NOMO-1 (cell line): ENCODE measurements at regions not wholly inside any gene's neighbourhood (a gene's known extent, or its start where the extent isn't known, plus 50 kb on each side); places are given as distances from the start of the nearest gene placed in this dataset.
"Not testable (repeated sequence)": the region's sequence is repeated elsewhere in the genome, so short reads cannot be mapped to it uniquely, and the experiment has no call there.

Experiments
- DNase-seq, 2 experiments: peaks; one replicate each; lab custom pipeline; 2025; ENCODE audit not compliant: unreplicated experiment in 2 of 2; lab: John Stamatoyannopoulos, UW

- DNase-seq = no peak
Observed at GRCh38 chr22:23397613-23398567, 182.2 kb downstream of the IGLL1 start.

GRCh38 chr22:23397008-23397612, 183.0 kb downstream of the IGLL1 start:
- DNase-seq = no peak

- DNase-seq = no peak
Observed at GRCh38 chr22:23396362-23397007, 183.6 kb downstream of the IGLL1 start.

- DNase-seq = no peak
Observed at GRCh38 chr22:23395530-23396361, 184.3 kb downstream of the IGLL1 start.

GRCh38 chr22:23394525-23395326, 185.4 kb downstream of the IGLL1 start:
- DNase-seq = no peak

- no peak for DNase-seq
Observed at GRCh38 chr22:23393721-23394320, 186.3 kb downstream of the IGLL1 start.

GRCh38 chr22:23393199-23393598, 186.9 kb downstream of the IGLL1 start:
- not testable (repeated sequence) for DNase-seq

GRCh38 chr22:23392420-23393121, 187.5 kb downstream of the IGLL1 start:
- DNase-seq = no peak

- DNase-seq = no peak
Observed at GRCh38 chr22:23391022-23391421, 189.1 kb downstream of the IGLL1 start.

GRCh38 chr22:23389271-23390071, 190.6 kb downstream of the IGLL1 start:
- no peak for DNase-seq

GRCh38 chr22:23388517-23388890, 191.6 kb downstream of the IGLL1 start:
- no peak for DNase-seq

- DNase-seq = no peak
Observed at GRCh38 chr22:23387827-23388516, 192.1 kb downstream of the IGLL1 start.

- DNase-seq = no peak
Observed at GRCh38 chr22:23386822-23387580, 193.1 kb downstream of the IGLL1 start.

GRCh38 chr22:23385678-23386631, 194.1 kb downstream of the IGLL1 start:
- DNase-seq = peak; percentile 40 to 63

GRCh38 chr22:23384923-23385677, 195.0 kb downstream of the IGLL1 start:
- no peak for DNase-seq
